HL-60 (cell line): ENCODE measurements at regions not wholly inside any gene's neighbourhood (a gene's known extent, or its start where the extent isn't known, plus 50 kb on each side); places are given as distances from the start of the nearest gene placed in this dataset.

Source experiments
- DNase-seq, 2 experiments: peaks; one replicate each; pipeline ENCODE4 v3.0.0-alpha.2; 2010 to 2020; ENCODE audit warnings: low read depth in 1 of 2, low spot score in 1 of 2
- H3K27ac ChIP-seq: fragments of 250-450 bp; sonication (Bioruptor Pico); replicated peaks from 2 replicates; pipeline ENCODE4 v1.5.1; 2020; ENCODE audit warnings: mild to moderate bottlenecking, moderate library complexity
- H3K27me3 ChIP-seq: fragments of 250-450 bp; sonication (Bioruptor Pico); 2 replicates; pipeline ENCODE4 v1.5.1; 2021; ENCODE audit warnings: mild to moderate bottlenecking, moderate library complexity; ENCODE audit not compliant: insufficient read depth, poor library complexity, severe bottlenecking
- H3K4me3 ChIP-seq: replicated peaks from 2 replicates; pipeline ENCODE4 v1.5.1; 2011; ENCODE audit warnings: mild to moderate bottlenecking, control low read depth, low read length; ENCODE audit not compliant: insufficient read depth
- CTCF ChIP-seq: IDR thresholded peaks from one replicate; pipeline ENCODE4 v1.5.1; 2011; ENCODE audit warnings: low read length, control low read depth, inconsistent platforms; ENCODE audit not compliant: insufficient read depth
- GABPA ChIP-seq: IDR thresholded peaks from 2 replicates; pipeline ENCODE4 v1.6.1; 2012; ENCODE audit warnings: low read depth
- POLR2AphosphoS5 ChIP-seq: IDR thresholded peaks from 2 replicates; pipeline ENCODE4 v1.6.1; 2012; ENCODE audit warnings: low read depth
- REST ChIP-seq: IDR thresholded peaks from 2 replicates; pipeline ENCODE4 v1.6.1; 2012; ENCODE audit warnings: low read depth; ENCODE audit not compliant: insufficient replicate concordance
- SPI1 ChIP-seq: IDR thresholded peaks from 2 replicates; pipeline ENCODE4 v1.6.1; 2012; ENCODE audit warnings: low read depth, mild to moderate bottlenecking, borderline replicate concordance

GRCh38 chr1:87206044-87206831 is 122.4 kb upstream of the LMO4 start:
- H3K27me3 ChIP-seq: no peaks in the 10 kb centered on the region
- H3K4me3 ChIP-seq: no peak overlapping the region
- TF ChIP-seq REST: no peak
- no peak for TF ChIP-seq CTCF
- H3K27ac ChIP-seq: no peak overlapping the region
- DNase-seq: no peak

- DNase-seq: no peak
These were observed 120.6 kb upstream of the LMO4 start for GRCh38 chr1:87208080-87208479.

GRCh38 chr1:87208931-87209330 is 119.7 kb upstream of the LMO4 start:
- peak; percentile 28 to 59 for DNase-seq
- Histone ChIP-seq H3K27ac (no peak overlapping the region), H3K4me3 (no peak overlapping the region), H3K27me3 (no peaks in the 10 kb centered on the region)
- TF ChIP-seq POLR2AphosphoS5: peak; percentile 17; the same call in 1 of the 2 replicates
- no peak for TF ChIP-seq CTCF
- peak; percentile 3; the same call in 1 of the 2 replicates for TF ChIP-seq SPI1
- TF ChIP-seq GABPA: no peak

More at GRCh38 chr1:87208080-87208479, 120.6 kb upstream of the LMO4 start:
- no peaks in the 10 kb centered on the region for H3K27me3 ChIP-seq
- no peak for TF ChIP-seq CTCF
- no peak for TF ChIP-seq POLR2AphosphoS5
- TF ChIP-seq REST: no peak
- TF ChIP-seq GABPA: no peak
- no peak overlapping the region for H3K4me3 ChIP-seq
- H3K27ac ChIP-seq: no peak overlapping the region

- TF ChIP-seq POLR2AphosphoS5 (no peak), REST (no peak), CTCF (no peak), GABPA (no peak), SPI1 (no peak)
- no peak overlapping the region for H3K4me3 ChIP-seq
- no peak for DNase-seq
- H3K27ac ChIP-seq: no peak overlapping the region
- no peaks in the 10 kb centered on the region for H3K27me3 ChIP-seq
These were observed 118.5 kb upstream of the LMO4 start for GRCh38 chr1:87210151-87210550.
